ENCODE measurements at regions not wholly inside any gene's neighbourhood (a gene's known extent, or its start where the extent isn't known, plus 50 kb on each side); places are given as distances from the start of the nearest gene placed in this dataset.
"Not testable (repeated sequence)": the region's sequence is repeated elsewhere in the genome, so short reads cannot be mapped to it uniquely, and the experiment has no call there.

- no peak for DNase-seq (ENCODE audit: low spot score)
Measured at GRCh38 chr15:96818861-96819260, 488.4 kb downstream of the NR2F2 start.

- DNase-seq (ENCODE audit: low spot score): no peak
Measured at GRCh38 chr15:96827981-96828380, 497.5 kb downstream of the NR2F2 start.

- DNase-seq (ENCODE audit: low spot score): no peak
Measured at GRCh38 chr15:96837241-96837970, 506.9 kb downstream of the NR2F2 start.

GRCh38 chr15:96838081-96838480 lies 507.6 kb downstream of the NR2F2 start:
- DNase-seq (ENCODE audit: low spot score): no peak

GRCh38 chr15:96849271-96849900 lies 518.9 kb downstream of the NR2F2 start:
- no peak for DNase-seq (ENCODE audit: low spot score)

- DNase-seq (ENCODE audit: low spot score): no peak
Measured at GRCh38 chr15:96851613-96852012, 521.1 kb downstream of the NR2F2 start.

- DNase-seq (ENCODE audit: low spot score): no peak
Measured at GRCh38 chr15:96858694-96859093, 528.2 kb downstream of the NR2F2 start.

GRCh38 chr15:96860741-96861140 lies 530.2 kb downstream of the NR2F2 start:
- DNase-seq (ENCODE audit: low spot score): no peak

GRCh38 chr15:96867992-96868391 lies 537.5 kb downstream of the NR2F2 start:
- no peak for DNase-seq (ENCODE audit: low spot score)

- DNase-seq (ENCODE audit: low spot score): no peak
Measured at GRCh38 chr15:96869122-96869521, 538.6 kb downstream of the NR2F2 start.

GRCh38 chr15:96869790-96870189 lies 539.3 kb downstream of the NR2F2 start:
- DNase-seq (ENCODE audit: low spot score): no peak

- no peak for DNase-seq (ENCODE audit: low spot score)
Measured at GRCh38 chr15:96870580-96870979, 540.1 kb downstream of the NR2F2 start.

- not testable (repeated sequence) for DNase-seq (ENCODE audit: low spot score)
Measured at GRCh38 chr15:96877442-96877841, 546.9 kb downstream of the NR2F2 start.

GRCh38 chr15:96878129-96878528 lies 547.6 kb downstream of the NR2F2 start:
- no peak for DNase-seq (ENCODE audit: low spot score)

- DNase-seq (ENCODE audit: low spot score): no peak
Measured at GRCh38 chr15:96882121-96882772, 551.7 kb downstream of the NR2F2 start.

- no peak for DNase-seq (ENCODE audit: low spot score)
Measured at GRCh38 chr15:96887730-96888129, 557.2 kb downstream of the NR2F2 start.

GRCh38 chr15:96888764-96889163 lies 558.3 kb downstream of the NR2F2 start:
- no peak for DNase-seq (ENCODE audit: low spot score)

- no peak for DNase-seq (ENCODE audit: low spot score)
Measured at GRCh38 chr15:96889734-96890480, 559.4 kb downstream of the NR2F2 start.

GRCh38 chr15:96891046-96891445 lies 560.5 kb downstream of the NR2F2 start:
- DNase-seq (ENCODE audit: low spot score): no peak

GRCh38 chr15:96893159-96893906 lies 562.8 kb downstream of the NR2F2 start:
- DNase-seq (ENCODE audit: low spot score): no peak

GRCh38 chr15:96894659-96895058 lies 564.2 kb downstream of the NR2F2 start:
- DNase-seq (ENCODE audit: low spot score): no peak

- no peak for DNase-seq (ENCODE audit: low spot score)
Measured at GRCh38 chr15:96896766-96897165, 566.3 kb downstream of the NR2F2 start.
